SHP77 (cell line): ENCODE measurements at regions not wholly inside any gene's neighbourhood (a gene's known extent, or its start where the extent isn't known, plus 50 kb on each side); places are given as distances from the start of the nearest gene placed in this dataset.

Experiments
- DNase-seq, 2 experiments: peaks; one replicate each; lab custom pipeline; 2025; lab: John Stamatoyannopoulos, UW

GRCh38 chr4:11182586-11183355 is 245.9 kb downstream of the HS3ST1 start:
- no peak for DNase-seq

- DNase-seq, result no peak
Measured at GRCh38 chr4:11182031-11182430, 246.7 kb downstream of the HS3ST1 start.

GRCh38 chr4:11179796-11180195 is 248.9 kb downstream of the HS3ST1 start:
- no peak for DNase-seq

- no peak for DNase-seq
Measured at GRCh38 chr4:11178433-11178832, 250.3 kb downstream of the HS3ST1 start.

GRCh38 chr4:11175374-11175773 is 253.3 kb downstream of the HS3ST1 start:
- DNase-seq, result no peak

GRCh38 chr4:11166606-11167005 is 262.1 kb downstream of the HS3ST1 start:
- no peak for DNase-seq

- no peak for DNase-seq
Measured at GRCh38 chr4:11166034-11166433, 262.7 kb downstream of the HS3ST1 start.

- no peak for DNase-seq
Measured at GRCh38 chr4:11165052-11165451, 263.6 kb downstream of the HS3ST1 start.

- DNase-seq, result no peak
Measured at GRCh38 chr4:11160288-11160687, 268.4 kb downstream of the HS3ST1 start.

GRCh38 chr4:11158971-11159370 is 269.7 kb downstream of the HS3ST1 start:
- DNase-seq, result no peak

GRCh38 chr4:11155208-11155867 is 273.4 kb downstream of the HS3ST1 start:
- no peak for DNase-seq

GRCh38 chr4:11153171-11153750 is 275.4 kb downstream of the HS3ST1 start:
- no peak for DNase-seq

GRCh38 chr4:11152684-11153083 is 276.0 kb downstream of the HS3ST1 start:
- DNase-seq, result no peak

GRCh38 chr4:11151500-11151899 is 277.2 kb downstream of the HS3ST1 start:
- no peak for DNase-seq

GRCh38 chr4:11149612-11150259 is 279.0 kb downstream of the HS3ST1 start:
- DNase-seq, result no peak

- no peak for DNase-seq
Measured at GRCh38 chr4:11139871-11140270, 288.8 kb downstream of the HS3ST1 start.

GRCh38 chr4:11138964-11139363 is 289.7 kb downstream of the HS3ST1 start:
- no peak for DNase-seq

GRCh38 chr4:11134705-11135104 is 294.0 kb downstream of the HS3ST1 start:
- DNase-seq, result no peak

- DNase-seq, result no peak
Measured at GRCh38 chr4:11133868-11134267, 294.8 kb downstream of the HS3ST1 start.

- DNase-seq, result no peak
Measured at GRCh38 chr4:11132478-11132877, 296.2 kb downstream of the HS3ST1 start.

GRCh38 chr4:11131491-11131890 is 297.2 kb downstream of the HS3ST1 start:
- DNase-seq, result no peak

- no peak for DNase-seq
Measured at GRCh38 chr4:11130195-11130970, 298.3 kb downstream of the HS3ST1 start.
